ENCODE measurements at regions not wholly inside any gene's neighbourhood (a gene's known extent, or its start where the extent isn't known, plus 50 kb on each side); places are given as distances from the start of the nearest gene placed in this dataset.

- H3K79me2 ChIP-seq (replicated peaks; ENCODE audit: insufficient read depth) = no peaks in the 10 kb centered on the region
- Mint-ChIP-seq H3K27ac (no peak overlapping the region), H3K9me3 (no peaks in the 10 kb centered on the region), H3K27me3 (ENCODE audit: insufficient read depth, low read depth, poor library complexity) (no peaks in the 10 kb centered on the region), H3K4me3 (no peak overlapping the region), H3K4me1 (peaks cover 6% of the 10 kb centered on the region), H3K36me3 (ENCODE audit: low read depth) (no peaks in the 10 kb centered on the region)
- H3K4me2 ChIP-seq = no peak overlapping the region
- H3K36me3 ChIP-seq (ENCODE audit: insufficient read depth) = no peaks in the 10 kb centered on the region
- DNase-seq (ENCODE audit: low spot score) = no peak
- no peak overlapping the region for H3K4me3 ChIP-seq
- no peak overlapping the region for H2AFZ ChIP-seq
- H3K9me2 ChIP-seq (ENCODE audit: insufficient read depth) = peaks cover 13% of the 10 kb centered on the region; the same call in 1 of the 2 replicates
- no peaks in the 10 kb centered on the region for H3K27me3 ChIP-seq (ENCODE audit: insufficient read depth)
- H4K20me1 ChIP-seq (replicated peaks; ENCODE audit: insufficient read depth) = no peaks in the 10 kb centered on the region
- H3K4me1 ChIP-seq (ENCODE audit: insufficient read depth) = no peaks in the 10 kb centered on the region
- no peaks in the 10 kb centered on the region for H3F3A ChIP-seq (replicated peaks; ENCODE audit: low read depth)
- no peak for ATAC-seq
- no peak overlapping the region for H3K27ac ChIP-seq (ENCODE audit: low read depth)
- TF ChIP-seq REST (IDR thresholded peaks at IDR 0.05; ENCODE audit: unreplicated experiment) (no peak), POLR2AphosphoS5 (IDR thresholded peaks at IDR 0.05; ENCODE audit: low read depth) (no peak), ZNF114 (CRISPR knock-in tag; IDR thresholded peaks at IDR 0.05) (no peak), ZNF462 (CRISPR knock-in tag; IDR thresholded peaks at IDR 0.05) (no peak), EZH2phosphoT487 (IDR thresholded peaks at IDR 0.05; ENCODE audit: unreplicated experiment) (no peak), ZNF331 (CRISPR knock-in tag; IDR thresholded peaks at IDR 0.05; ENCODE audit: low read depth) (no peak), CREB1 (CRISPR knock-in tag; IDR thresholded peaks at IDR 0.05; ENCODE audit: low read depth) (no peak), STAT1 (IDR thresholded peaks at IDR 0.05; ENCODE audit: unreplicated experiment) (no peak), EZH2 (IDR thresholded peaks at IDR 0.05; ENCODE audit: low read depth, unreplicated experiment) (no peak), NANOG (IDR thresholded peaks at IDR 0.05; ENCODE audit: borderline replicate concordance) (no peak), ETS1 (IDR thresholded peaks at IDR 0.05) (no peak), JUNB (IDR thresholded peaks at IDR 0.05; ENCODE audit: unreplicated experiment) (no peak)
- TF ChIP-seq, protein P1, sequence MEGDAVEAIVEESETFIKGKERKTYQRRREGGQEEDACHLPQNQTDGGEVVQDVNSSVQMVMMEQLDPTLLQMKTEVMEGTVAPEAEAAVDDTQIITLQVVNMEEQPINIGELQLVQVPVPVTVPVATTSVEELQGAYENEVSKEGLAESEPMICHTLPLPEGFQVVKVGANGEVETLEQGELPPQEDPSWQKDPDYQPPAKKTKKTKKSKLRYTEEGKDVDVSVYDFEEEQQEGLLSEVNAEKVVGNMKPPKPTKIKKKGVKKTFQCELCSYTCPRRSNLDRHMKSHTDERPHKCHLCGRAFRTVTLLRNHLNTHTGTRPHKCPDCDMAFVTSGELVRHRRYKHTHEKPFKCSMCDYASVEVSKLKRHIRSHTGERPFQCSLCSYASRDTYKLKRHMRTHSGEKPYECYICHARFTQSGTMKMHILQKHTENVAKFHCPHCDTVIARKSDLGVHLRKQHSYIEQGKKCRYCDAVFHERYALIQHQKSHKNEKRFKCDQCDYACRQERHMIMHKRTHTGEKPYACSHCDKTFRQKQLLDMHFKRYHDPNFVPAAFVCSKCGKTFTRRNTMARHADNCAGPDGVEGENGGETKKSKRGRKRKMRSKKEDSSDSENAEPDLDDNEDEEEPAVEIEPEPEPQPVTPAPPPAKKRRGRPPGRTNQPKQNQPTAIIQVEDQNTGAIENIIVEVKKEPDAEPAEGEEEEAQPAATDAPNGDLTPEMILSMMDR (conservative IDR thresholded peaks at IDR 0.05; ENCODE audit: low read depth in 2 of 2) = no peak
These were observed 63.4 kb upstream of the TEX51 start for GRCh38 chr2:126835261-126835660.
